HUES6 (cell line): ENCODE measurements at regions not wholly inside any gene's neighbourhood (a gene's known extent, or its start where the extent isn't known, plus 50 kb on each side); places are given as distances from the start of the nearest gene placed in this dataset.

ENCODE experiments used
- H3K27ac ChIP-seq: 2 replicates; pipeline ENCODE4 v1.7.0; 2013; ENCODE audit warnings: low read depth, mild to moderate bottlenecking, low read length, inconsistent platforms
- H3K27me3 ChIP-seq: 2 replicates; pipeline ENCODE4 v1.6.1; 2013; ENCODE audit warnings: low read length; ENCODE audit not compliant: control insufficient read depth, insufficient read depth
- H3K36me3 ChIP-seq: 2 replicates; pipeline ENCODE4 v1.6.1; 2013; ENCODE audit warnings: low read length; ENCODE audit not compliant: control insufficient read depth, insufficient read depth
- H3K4me1 ChIP-seq: 2 replicates; pipeline ENCODE4 v1.6.1; 2013; ENCODE audit warnings: low read length; ENCODE audit not compliant: control insufficient read depth, insufficient read depth
- H3K4me3 ChIP-seq: 2 replicates; pipeline ENCODE4 v1.5.1; 2013; ENCODE audit warnings: low read depth, low read length
- H3K9ac ChIP-seq: one replicate; pipeline ENCODE4 v1.6.1; 2013; ENCODE audit warnings: mild to moderate bottlenecking, low read length
- H3K9me3 ChIP-seq: 2 replicates; pipeline ENCODE4 v1.6.1; 2013; ENCODE audit warnings: low read depth, low read length; ENCODE audit not compliant: control insufficient read depth, insufficient read depth

- no peaks in the 10 kb centered on the region for H3K4me1 ChIP-seq
- H3K9me3 ChIP-seq, result peaks cover 13% of the 10 kb centered on the region; the same call in 1 of the 2 replicates
- H3K27ac ChIP-seq, result no peak overlapping the region
- H3K36me3 ChIP-seq, result no peaks in the 10 kb centered on the region
- no peaks in the 10 kb centered on the region for H3K27me3 ChIP-seq
- no peak overlapping the region for H3K9ac ChIP-seq
- H3K4me3 ChIP-seq, result no peak overlapping the region
Measured at GRCh38 chr10:10020945-10021344, 996.7 kb upstream of the CELF2 start.

- Histone ChIP-seq H3K27ac (no peak overlapping the region), H3K9ac (no peak overlapping the region), H3K4me3 (no peak overlapping the region), H3K9me3 (no peaks in the 10 kb centered on the region), H3K27me3 (no peaks in the 10 kb centered on the region), H3K4me1 (no peaks in the 10 kb centered on the region), H3K36me3 (no peaks in the 10 kb centered on the region)
Measured at GRCh38 chr10:10032991-10033390, 984.7 kb upstream of the CELF2 start.

- Histone ChIP-seq H3K4me3 (no peak overlapping the region), H3K27me3 (no peaks in the 10 kb centered on the region), H3K4me1 (no peaks in the 10 kb centered on the region), H3K9ac (no peak overlapping the region), H3K36me3 (no peaks in the 10 kb centered on the region), H3K27ac (no peak overlapping the region), H3K9me3 (no peaks in the 10 kb centered on the region)
Measured at GRCh38 chr10:10038348-10038747, 979.3 kb upstream of the CELF2 start.

GRCh38 chr10:10039595-10039994 is 978.1 kb upstream of the CELF2 start:
- Histone ChIP-seq H3K36me3 (no peaks in the 10 kb centered on the region), H3K9me3 (no peaks in the 10 kb centered on the region), H3K4me1 (no peaks in the 10 kb centered on the region), H3K9ac (no peak overlapping the region), H3K27ac (no peak overlapping the region), H3K4me3 (no peak overlapping the region), H3K27me3 (no peaks in the 10 kb centered on the region)

- no peaks in the 10 kb centered on the region for H3K36me3 ChIP-seq
- H3K27me3 ChIP-seq, result no peaks in the 10 kb centered on the region
- no peak overlapping the region for H3K9ac ChIP-seq
- no peak overlapping the region for H3K4me3 ChIP-seq
- H3K9me3 ChIP-seq, result no peaks in the 10 kb centered on the region
- no peaks in the 10 kb centered on the region for H3K4me1 ChIP-seq
- H3K27ac ChIP-seq, result no peak overlapping the region
Measured at GRCh38 chr10:10043083-10043482, 974.6 kb upstream of the CELF2 start.

- no peak overlapping the region for H3K9ac ChIP-seq
- H3K27ac ChIP-seq, result no peak overlapping the region
- no peaks in the 10 kb centered on the region for H3K9me3 ChIP-seq
- H3K4me1 ChIP-seq, result no peaks in the 10 kb centered on the region
- H3K4me3 ChIP-seq, result no peak overlapping the region
- H3K27me3 ChIP-seq, result no peaks in the 10 kb centered on the region
- no peaks in the 10 kb centered on the region for H3K36me3 ChIP-seq
Measured at GRCh38 chr10:10044922-10045764, 972.5 kb upstream of the CELF2 start.

- no peak overlapping the region for H3K9ac ChIP-seq
- no peaks in the 10 kb centered on the region for H3K27me3 ChIP-seq
- H3K4me3 ChIP-seq, result no peak overlapping the region
- no peaks in the 10 kb centered on the region for H3K9me3 ChIP-seq
- no peaks in the 10 kb centered on the region for H3K4me1 ChIP-seq
- H3K27ac ChIP-seq, result no peak overlapping the region
- H3K36me3 ChIP-seq, result no peaks in the 10 kb centered on the region
Measured at GRCh38 chr10:10045765-10046028, 972.0 kb upstream of the CELF2 start.

- Histone ChIP-seq H3K4me1 (no peaks in the 10 kb centered on the region), H3K36me3 (no peaks in the 10 kb centered on the region), H3K9me3 (no peaks in the 10 kb centered on the region), H3K27me3 (no peaks in the 10 kb centered on the region), H3K9ac (no peak overlapping the region), H3K27ac (no peak overlapping the region), H3K4me3 (no peak overlapping the region)
Measured at GRCh38 chr10:10047426-10047825, 970.2 kb upstream of the CELF2 start.

GRCh38 chr10:10053051-10053450 is 964.6 kb upstream of the CELF2 start:
- no peaks in the 10 kb centered on the region for H3K36me3 ChIP-seq
- H3K4me1 ChIP-seq, result no peaks in the 10 kb centered on the region
- no peak overlapping the region for H3K9ac ChIP-seq
- H3K27ac ChIP-seq, result no peak overlapping the region
- no peaks in the 10 kb centered on the region for H3K9me3 ChIP-seq
- no peaks in the 10 kb centered on the region for H3K27me3 ChIP-seq
- no peak overlapping the region for H3K4me3 ChIP-seq

- no peaks in the 10 kb centered on the region for H3K27me3 ChIP-seq
- H3K4me1 ChIP-seq, result no peaks in the 10 kb centered on the region
- no peaks in the 10 kb centered on the region for H3K9me3 ChIP-seq
- H3K36me3 ChIP-seq, result no peaks in the 10 kb centered on the region
- no peak overlapping the region for H3K4me3 ChIP-seq
- no peak overlapping the region for H3K27ac ChIP-seq
- H3K9ac ChIP-seq, result no peak overlapping the region
Measured at GRCh38 chr10:10054466-10054865, 963.2 kb upstream of the CELF2 start.

GRCh38 chr10:10055656-10056442 is 961.8 kb upstream of the CELF2 start:
- Histone ChIP-seq H3K9ac (no peak overlapping the region), H3K4me1 (no peaks in the 10 kb centered on the region), H3K27ac (no peak overlapping the region), H3K4me3 (no peak overlapping the region), H3K36me3 (no peaks in the 10 kb centered on the region), H3K27me3 (no peaks in the 10 kb centered on the region), H3K9me3 (no peaks in the 10 kb centered on the region)
